DMS 273 (cell line): ENCODE measurements at regions not wholly inside any gene's neighbourhood (a gene's known extent, or its start where the extent isn't known, plus 50 kb on each side); places are given as distances from the start of the nearest gene placed in this dataset.
A peak's percentile ranks its signal among the peaks of the same experiment; 100 is the strongest.

Experiments used
- DNase-seq: peaks from one replicate; lab custom pipeline; 2025; ENCODE audit not compliant: unreplicated experiment; lab: John Stamatoyannopoulos, UW

- DNase-seq, result peak; percentile 84
These were observed 1283.2 kb upstream of the NXPH2 start for GRCh38 chr2:140063356-140063755.

DNA sequence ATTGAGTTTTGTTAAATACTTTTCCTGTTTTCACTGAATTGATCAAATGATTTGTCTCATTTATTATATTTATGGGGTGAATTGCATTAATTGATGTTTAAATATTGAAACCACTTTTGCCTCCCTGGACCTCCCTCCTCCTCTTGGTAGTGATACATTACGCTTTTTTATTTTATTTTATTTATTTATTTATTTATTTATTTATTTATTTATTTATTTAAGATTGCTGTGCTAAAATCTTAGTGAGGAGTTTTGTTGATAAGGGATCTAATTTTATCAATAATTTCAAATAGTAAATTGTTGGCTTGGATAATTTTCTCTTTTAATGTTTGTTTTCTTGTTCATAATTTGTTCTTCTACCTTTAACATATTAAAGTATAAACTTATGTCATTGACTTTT, 1281.0 kb upstream of the NXPH2 start:
- no peak for DNase-seq

- no peak for DNase-seq
These were observed 1277.7 kb upstream of the NXPH2 start for GRCh38 chr2:140057928-140058327.

- DNase-seq, result no peak
These were observed 1261.6 kb upstream of the NXPH2 start for GRCh38 chr2:140041811-140042210.

DNA sequence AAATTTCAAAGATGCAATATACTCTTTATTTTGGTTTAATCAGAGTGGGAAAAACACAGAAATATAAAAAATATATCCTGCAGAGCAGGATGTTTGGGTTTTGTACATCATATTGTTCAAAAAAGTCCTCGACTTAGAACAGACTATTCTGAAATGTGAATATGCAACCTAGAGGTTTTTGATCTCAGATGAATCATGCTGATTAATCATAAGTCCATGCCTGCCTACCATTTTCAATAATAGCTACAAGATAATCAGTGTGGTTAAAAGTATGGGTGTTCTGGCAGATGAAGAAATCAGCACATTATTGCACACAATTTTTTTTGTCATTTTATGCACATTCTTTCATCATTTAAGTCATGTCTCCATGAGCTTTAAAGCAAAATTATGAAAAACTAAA, 1261.0 kb upstream of the NXPH2 start:
- no peak for DNase-seq

GRCh38 chr2:140033638-140034037, 1253.4 kb upstream of the NXPH2 start:
- no peak for DNase-seq

DNA sequence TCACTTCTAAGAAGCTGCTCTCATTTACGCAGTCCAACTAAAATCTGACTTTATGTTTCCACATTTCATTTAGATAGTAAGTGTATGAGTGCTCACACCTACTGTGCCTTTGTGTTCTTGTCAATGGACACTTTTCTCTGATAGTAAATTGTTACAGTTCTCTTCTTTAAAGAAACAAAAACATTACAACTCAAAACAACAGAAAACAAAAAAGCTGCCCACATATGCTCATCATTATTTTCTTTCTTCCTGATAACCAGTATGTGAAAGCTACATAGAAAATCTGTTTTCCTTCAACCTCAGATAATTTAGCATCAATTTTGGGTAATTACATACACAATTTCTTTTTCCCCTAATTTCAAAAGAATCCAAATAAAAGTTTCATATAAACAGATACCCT, 1247.8 kb upstream of the NXPH2 start:
- no peak for DNase-seq

GRCh38 chr2:140027320-140027719, 1247.1 kb upstream of the NXPH2 start:
- DNase-seq, result no peak

DNA sequence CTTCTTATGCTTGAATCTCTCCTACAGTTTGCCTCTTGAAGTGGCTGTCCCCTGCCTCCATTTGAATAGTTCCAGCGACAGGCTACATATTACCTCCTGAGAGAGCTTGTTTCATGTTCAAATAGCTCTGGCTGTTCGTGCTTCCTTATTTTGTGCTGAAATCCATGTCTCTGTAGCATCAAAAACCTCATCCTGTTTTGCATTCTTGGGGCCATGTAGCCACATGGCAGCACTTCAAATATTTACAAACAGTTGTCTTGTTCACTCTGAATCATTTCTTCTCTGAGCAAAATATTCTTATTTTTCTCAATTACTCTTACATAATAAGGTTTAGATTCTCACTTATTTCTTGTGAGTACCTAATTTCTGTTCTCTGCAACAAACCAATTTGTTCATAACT, 1243.1 kb upstream of the NXPH2 start:
- DNase-seq, result no peak

- DNase-seq, result no peak
These were observed 1238.4 kb upstream of the NXPH2 start for GRCh38 chr2:140018541-140018940.

DNA sequence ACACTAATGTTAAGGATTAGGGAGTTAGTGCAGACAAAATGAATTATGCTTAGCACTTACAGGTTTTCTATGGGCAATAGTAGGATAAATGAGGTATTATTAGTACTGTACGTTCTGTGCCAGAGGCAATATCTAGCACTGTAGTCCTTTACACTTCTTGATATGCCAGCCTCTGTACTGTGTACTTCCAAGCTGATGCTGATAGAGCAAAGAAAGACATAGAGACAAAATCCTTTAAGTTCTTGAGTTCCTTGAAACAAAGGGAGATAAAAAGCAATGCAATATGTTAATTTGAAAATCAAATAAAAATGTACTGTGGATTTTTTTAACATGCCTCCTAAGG, 1234.0 kb upstream of the NXPH2 start:
- DNase-seq, result no peak

- DNase-seq, result no peak
These were observed 1233.5 kb upstream of the NXPH2 start for GRCh38 chr2:140013545-140014203.

DNA sequence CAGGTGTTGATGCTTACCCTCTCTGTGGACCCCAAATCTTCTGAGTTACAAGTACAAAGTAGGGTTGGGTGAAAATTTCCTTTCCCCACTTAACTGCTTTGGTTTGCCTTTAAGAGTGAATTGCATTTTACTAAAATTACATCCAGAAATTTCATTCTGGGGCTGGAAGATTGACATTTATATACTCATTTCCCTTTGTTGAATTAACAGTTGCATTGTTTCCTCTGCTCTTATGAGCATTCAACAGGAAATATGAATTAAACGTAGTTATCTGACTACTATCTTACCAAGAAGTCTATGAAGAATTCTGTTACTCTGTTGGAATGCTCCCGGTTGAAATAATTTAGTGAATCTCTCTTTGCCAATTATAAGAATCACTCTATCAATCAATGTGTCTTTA, 1231.1 kb upstream of the NXPH2 start:
- DNase-seq, result no peak

DNA sequence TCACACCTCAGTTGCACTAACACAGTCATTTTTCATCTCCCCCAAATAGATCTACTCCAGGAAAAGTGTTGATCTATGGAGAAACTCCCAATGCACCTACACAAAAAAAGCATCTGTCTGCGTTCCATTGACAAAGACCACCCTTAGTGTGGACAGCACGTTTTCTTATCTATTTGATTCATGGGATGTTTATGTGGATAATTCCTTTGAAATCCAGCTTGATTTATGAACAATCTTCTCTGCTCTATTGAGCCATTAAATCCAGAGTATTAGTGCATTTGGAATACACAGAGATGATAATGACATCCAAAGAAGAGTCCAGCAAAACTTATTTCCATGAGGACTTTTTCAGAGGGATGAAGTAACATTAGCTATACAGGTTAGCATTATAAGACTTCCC, 1221.9 kb upstream of the NXPH2 start:
- no peak for DNase-seq

DNA sequence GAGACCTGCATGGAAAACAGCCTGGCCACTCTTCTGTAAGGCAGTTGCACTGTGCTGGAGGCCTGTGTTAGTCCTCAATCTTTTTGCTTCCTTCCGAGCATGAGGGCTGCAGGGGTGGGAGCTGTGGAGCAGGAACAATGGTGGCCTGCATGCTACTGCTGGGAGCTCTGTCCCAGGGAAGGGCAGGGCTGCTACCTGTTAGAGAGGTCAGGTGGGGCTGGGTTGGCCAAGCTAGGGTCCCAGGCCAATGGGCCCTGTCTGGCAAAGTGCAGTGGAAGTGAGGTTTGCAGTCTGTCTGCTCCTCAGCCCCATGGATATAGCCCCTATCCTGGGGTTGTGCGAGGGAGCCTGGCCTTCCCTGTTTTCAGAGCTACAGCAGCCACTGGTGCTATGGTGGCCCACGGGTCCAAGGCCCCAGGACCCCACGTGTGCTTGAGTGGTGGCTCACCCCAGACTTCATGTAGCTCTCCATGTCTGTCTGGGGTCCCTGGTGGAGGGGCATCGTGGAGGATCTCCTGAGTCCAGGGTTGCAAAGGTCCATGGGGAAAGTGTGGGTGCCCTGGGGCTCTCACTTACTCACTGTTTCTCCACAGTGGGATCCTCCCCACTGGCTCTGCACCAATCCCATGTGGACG, 1212.6 kb upstream of the NXPH2 start:
- no peak for DNase-seq

DNA sequence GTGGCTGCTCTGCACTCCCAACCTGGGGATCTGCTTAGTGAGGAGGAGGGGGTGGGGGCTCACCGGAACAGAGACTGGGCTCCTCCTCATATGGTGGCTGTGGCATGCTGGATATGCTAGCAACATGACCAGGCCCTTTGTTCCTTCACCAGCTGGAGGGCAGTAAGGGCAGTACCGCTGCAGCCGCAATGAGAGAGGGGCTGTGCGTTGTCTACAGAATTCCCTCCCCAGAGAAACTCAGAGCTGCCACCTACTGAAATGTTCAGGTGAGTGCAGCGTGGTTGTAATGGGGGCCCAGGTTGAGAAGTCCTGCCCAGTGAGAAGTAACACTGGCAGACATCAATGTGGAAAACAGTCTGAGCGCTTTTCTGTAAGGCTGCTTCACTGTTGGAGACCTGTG, 1211.9 kb upstream of the NXPH2 start:
- DNase-seq, result peak; percentile 3

DNA sequence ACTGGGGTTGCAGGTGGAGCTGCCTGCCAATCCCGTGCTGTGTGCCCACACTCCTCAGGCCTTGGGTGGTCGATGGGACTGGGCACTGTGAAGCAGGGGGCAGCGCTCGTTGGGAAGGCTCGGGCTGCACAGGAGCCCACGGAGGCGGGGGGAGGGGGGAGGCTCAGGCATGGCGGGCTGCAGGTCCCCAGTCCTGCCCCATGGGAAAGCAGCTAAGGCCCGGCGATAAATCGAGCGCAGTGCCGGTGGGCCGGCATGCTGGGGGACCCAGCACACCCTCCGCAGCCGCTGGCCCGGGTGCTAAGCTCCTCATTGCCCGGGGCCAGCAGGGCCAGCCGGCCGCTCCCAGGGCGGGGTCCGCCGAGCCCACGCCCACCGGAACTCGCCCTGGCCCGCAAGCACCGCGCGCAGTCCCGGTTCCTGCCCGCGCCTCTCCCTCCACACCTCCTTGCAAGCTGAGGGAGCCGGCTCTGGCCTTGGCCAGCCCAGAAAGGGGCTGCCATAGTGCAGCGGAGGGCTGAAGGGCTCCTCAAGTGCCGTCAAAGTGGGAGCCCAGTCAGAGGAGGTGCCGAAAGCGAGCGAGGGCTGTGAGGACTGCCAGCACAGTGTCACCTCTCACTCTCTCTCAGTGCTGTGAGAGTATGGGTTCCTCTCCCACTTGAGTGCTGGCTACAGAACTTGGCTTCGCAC, 1210.6 kb upstream of the NXPH2 start:
- DNase-seq, result no peak

GRCh38 chr2:139969323-139969722, 1189.1 kb upstream of the NXPH2 start:
- DNase-seq, result no peak

DNA sequence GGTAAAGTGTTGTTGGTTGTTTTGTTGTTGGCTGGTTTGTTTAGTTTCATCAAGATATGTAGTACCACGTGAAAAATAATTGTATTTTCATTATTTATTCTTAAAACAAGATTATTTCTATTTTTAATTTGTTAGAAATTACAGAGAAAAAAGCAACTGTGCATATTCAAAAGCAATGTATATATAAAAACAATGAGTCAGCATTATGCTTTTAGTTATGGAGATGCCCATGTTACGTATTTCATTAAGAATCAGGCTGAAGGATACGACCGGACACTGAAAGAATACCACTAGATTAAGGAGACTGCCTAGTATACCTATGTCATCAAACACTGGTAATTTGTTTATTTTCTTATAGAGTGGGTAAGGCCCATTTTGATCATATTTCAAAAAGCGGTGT, 1188.4 kb upstream of the NXPH2 start:
- DNase-seq, result no peak

GRCh38 chr2:139967665-139968064, 1187.5 kb upstream of the NXPH2 start:
- peak; percentile 2 for DNase-seq

DNA sequence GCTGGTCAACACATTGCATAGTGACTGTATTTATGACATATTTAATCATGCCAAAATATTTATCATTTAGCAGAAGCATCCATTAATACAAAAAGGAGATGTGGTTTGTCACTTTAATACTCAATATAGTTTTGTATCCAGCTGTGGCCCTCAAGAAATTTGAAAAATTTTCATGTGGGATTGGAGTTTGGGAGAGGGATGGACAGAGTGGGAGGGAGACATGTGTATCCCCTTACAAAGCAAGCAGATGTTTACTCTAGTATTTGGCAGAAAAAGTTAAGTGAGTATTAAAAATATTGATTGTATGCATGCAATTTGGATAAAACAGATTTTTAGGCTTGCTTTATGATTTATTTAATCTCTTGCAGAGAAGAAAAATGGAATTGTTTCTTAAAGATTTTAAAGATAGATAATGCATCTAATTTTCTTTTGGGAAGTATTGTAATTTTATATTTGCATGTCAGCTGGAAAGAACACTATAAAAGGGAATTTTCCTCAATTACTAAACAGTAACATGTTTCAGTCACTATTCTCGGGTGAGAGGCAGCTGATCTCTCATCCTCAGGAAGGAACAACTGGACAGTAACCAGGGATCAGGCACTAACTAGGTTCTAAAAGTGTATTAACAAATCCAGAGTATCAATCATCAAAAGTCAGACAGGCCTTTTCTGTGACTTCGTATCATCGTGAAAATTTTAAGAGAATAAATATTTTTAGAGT, 1184.7 kb upstream of the NXPH2 start:
- DNase-seq, result no peak

GRCh38 chr2:139963863-139964355, 1183.7 kb upstream of the NXPH2 start:
- no peak for DNase-seq
